Right lobe of liver (tissue), 6 donors: ENCODE measurements at regions not wholly inside any gene's neighbourhood (a gene's known extent, or its start where the extent isn't known, plus 50 kb on each side); places are given as distances from the start of the nearest gene placed in this dataset.
"Not testable (repeated sequence)": the region's sequence is repeated elsewhere in the genome, so short reads cannot be mapped to it uniquely, and the experiment has no call there.

ENCODE experiments used
- ATAC-seq, 4 donors: fragments of 200-7000 bp; cut with Tn5 transposase; one replicate each; pipeline ENCODE4 v1.9.1; 2020; ENCODE audit warnings: mild to moderate bottlenecking in 4 of 4, moderate library complexity in 4 of 4
- DNase-seq, 3 donors: peaks; one replicate each; pipeline ENCODE4 v3.0.0-alpha.2; 2020
- H3K27ac ChIP-seq, 3 donors: fragments of 200-600 bp; one replicate each; pipeline ENCODE4 v1.8.0; 2022
- H3K27me3 ChIP-seq, 2 donors: fragments of 200-600 bp; one replicate each; pipeline ENCODE4 v1.8.0; 2022
- H3K36me3 ChIP-seq, 4 donors: fragments of 200-600 bp; sonication (generic) in 1 of 4; one replicate each; pipeline versions ENCODE4 v1.5.1 to v1.8.0; 2017 to 2022; ENCODE audit warnings: control low read depth in 1 of 4
- H3K4me1 ChIP-seq, 4 donors: fragments of 200-600 bp; sonication (generic) in 1 of 4; one replicate each; pipeline versions ENCODE4 v1.5.1 to v1.8.0; 2017 to 2022; ENCODE audit warnings: control low read depth in 1 of 4
- H3K4me3 ChIP-seq, 3 donors: fragments of 200-600 bp; one replicate each; pipeline ENCODE4 v1.8.0; 2022
- H3K9me3 ChIP-seq, 4 donors: fragments of 200-600 bp; sonication (generic) in 1 of 4; one replicate each; pipeline versions ENCODE4 v1.5.1 to v1.8.0; 2017 to 2022; ENCODE audit warnings: control low read depth in 1 of 4
- POLR2A ChIP-seq: fragments of 450-650 bp; IDR thresholded peaks from one replicate; pipeline ENCODE4 v1.6.1; 2017; ENCODE audit warnings: antibody characterized with exemption, mild to moderate bottlenecking
- WGBS: methylation state at CpG from one replicate; pipeline ENCODE4 v1.1.6; 2018; ENCODE audit warnings: low coverage, low lambda C conversion rate; ENCODE audit not compliant: insufficient coverage; ENCODE audit errors: missing lambda C conversion rate; 5-methylcytosine and 5-hydroxymethylcytosine counted together
- intact Hi-C, 2 donors: fragments of 100-400 bp; cut with DNase I; formaldehyde crosslinking; loops; one replicate each; pipeline versions ENCODE4 v1.11.2 to v1.14.1; 2022
- TF ChIP-seq, protein P1 (sequence below), 4 donors: fragments of 200-600 bp in 3 of 4; fragments of 450-650 bp in 1 of 4; IDR thresholded peaks; one replicate each; pipeline versions ENCODE4 v1.5.1 to v1.8.0; 2016 to 2022; ENCODE audit warnings: antibody characterized with exemption in 4 of 4, mild to moderate bottlenecking in 2 of 4
- donor health status: DM: no; HTN: yes; CAD: no.
- donor health status: DM: no; HTN: no; CAD: no.
- donor health status: DM: no; HTN: no; CAD: no.
- donor health status: DM: no; HTN: yes; CAD: no.
- donor health status: DM: no; HTN: yes; CAD: no.

DNA sequence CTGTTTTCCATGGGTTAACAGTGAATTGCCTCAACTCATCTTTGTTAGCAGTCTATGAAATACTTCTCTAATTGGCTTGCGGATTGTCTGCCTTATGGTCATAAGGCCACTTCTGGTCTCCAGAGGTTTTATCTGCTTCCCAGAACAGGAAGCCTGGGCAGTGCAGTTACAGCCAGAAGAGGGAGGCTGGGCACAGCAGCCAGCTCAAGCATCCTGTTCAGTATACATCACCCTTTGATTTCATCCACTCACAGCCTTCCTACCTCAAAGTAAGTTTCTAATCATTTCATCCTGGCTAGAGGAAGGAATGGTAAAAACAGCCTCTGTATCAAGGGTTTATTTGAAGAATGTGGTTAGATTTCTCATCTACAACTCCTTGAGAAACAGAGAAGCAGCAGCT lies 311.5 kb upstream of the DEPDC1 start:
- H3K4me1 ChIP-seq: no peaks in the 10 kb centered on the region
- intact Hi-C loops: no loop called here
- TF ChIP-seq, protein P1, sequence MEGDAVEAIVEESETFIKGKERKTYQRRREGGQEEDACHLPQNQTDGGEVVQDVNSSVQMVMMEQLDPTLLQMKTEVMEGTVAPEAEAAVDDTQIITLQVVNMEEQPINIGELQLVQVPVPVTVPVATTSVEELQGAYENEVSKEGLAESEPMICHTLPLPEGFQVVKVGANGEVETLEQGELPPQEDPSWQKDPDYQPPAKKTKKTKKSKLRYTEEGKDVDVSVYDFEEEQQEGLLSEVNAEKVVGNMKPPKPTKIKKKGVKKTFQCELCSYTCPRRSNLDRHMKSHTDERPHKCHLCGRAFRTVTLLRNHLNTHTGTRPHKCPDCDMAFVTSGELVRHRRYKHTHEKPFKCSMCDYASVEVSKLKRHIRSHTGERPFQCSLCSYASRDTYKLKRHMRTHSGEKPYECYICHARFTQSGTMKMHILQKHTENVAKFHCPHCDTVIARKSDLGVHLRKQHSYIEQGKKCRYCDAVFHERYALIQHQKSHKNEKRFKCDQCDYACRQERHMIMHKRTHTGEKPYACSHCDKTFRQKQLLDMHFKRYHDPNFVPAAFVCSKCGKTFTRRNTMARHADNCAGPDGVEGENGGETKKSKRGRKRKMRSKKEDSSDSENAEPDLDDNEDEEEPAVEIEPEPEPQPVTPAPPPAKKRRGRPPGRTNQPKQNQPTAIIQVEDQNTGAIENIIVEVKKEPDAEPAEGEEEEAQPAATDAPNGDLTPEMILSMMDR (IDR thresholded peaks at IDR 0.05): no peak
- no peak for TF ChIP-seq POLR2A
- DNase-seq: no peak
- WGBS: 60% methylated on average over 1 of the region's 1 CpG
- H3K27me3 ChIP-seq: no peaks in the 10 kb centered on the region
- no peak for ATAC-seq
- H3K4me3 ChIP-seq: no peak overlapping the region
- H3K27ac ChIP-seq: no peak overlapping the region
- no peaks in the 10 kb centered on the region for H3K36me3 ChIP-seq
- no peaks in the 10 kb centered on the region for H3K9me3 ChIP-seq

DNA sequence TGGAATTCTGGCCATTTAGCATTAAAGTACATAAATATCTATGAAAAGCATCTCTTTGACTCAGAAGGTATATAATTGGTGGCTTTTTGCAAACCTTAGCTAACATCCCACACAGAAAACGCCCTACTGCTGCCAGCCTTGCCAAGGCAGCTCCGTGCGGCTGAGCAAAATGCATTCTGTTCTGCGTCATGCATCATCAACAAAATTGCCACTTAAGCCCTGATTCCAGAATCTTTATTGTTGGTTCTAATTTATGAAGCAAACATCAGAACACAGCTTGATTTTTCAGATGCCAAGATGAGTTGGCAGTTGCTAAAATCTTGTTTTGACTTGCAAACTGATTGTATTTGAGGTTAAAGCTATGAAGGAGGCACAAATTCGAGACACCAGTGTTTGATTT lies 314.9 kb upstream of the DEPDC1 start:
- ATAC-seq: no peak

DNA sequence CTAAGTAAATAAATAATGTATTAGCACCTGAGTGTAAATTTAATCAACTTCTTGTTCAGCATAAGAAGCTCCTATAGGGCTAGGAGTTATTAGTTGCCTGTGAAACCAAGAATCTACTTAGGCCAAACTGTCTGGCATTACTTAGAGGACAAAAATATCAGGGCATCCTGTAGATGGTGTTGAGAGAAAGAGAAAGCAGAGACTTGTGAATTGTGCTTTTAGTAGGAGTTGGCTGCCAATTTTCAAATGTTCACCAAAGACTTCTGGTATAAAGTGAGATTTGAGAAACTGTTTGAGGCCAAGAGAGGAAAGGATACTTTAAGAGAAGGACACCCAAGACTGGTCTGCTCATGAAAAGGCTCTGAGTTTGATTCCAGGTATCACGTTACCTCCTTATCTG lies 315.5 kb upstream of the DEPDC1 start:
- Histone ChIP-seq H3K27ac (no peak overlapping the region), H3K27me3 (no peaks in the 10 kb centered on the region), H3K4me3 (no peak overlapping the region), H3K36me3 (no peaks in the 10 kb centered on the region), H3K4me1 (no peaks in the 10 kb centered on the region), H3K9me3 (no peaks in the 10 kb centered on the region)
- WGBS: 92% methylated on average over 1 of the region's 1 CpG
- ATAC-seq (no peak), DNase-seq (no peak)
- TF ChIP-seq, protein P1 (IDR thresholded peaks at IDR 0.05): no peak
- TF ChIP-seq POLR2A: no peak
- intact Hi-C loops: no loop called here

More for the DNA sequence above, 314.9 kb upstream of the DEPDC1 start:
- Histone ChIP-seq H3K4me3 (no peak overlapping the region), H3K4me1 (no peaks in the 10 kb centered on the region), H3K9me3 (no peaks in the 10 kb centered on the region), H3K27ac (no peak overlapping the region), H3K27me3 (no peaks in the 10 kb centered on the region), H3K36me3 (no peaks in the 10 kb centered on the region)
- intact Hi-C loops: no loop called here
- WGBS: 83% methylated on average over 5 of the region's 5 CpGs
- TF ChIP-seq POLR2A: no peak
- TF ChIP-seq, protein P1 (IDR thresholded peaks at IDR 0.05): no peak
- no peak for DNase-seq

DNA sequence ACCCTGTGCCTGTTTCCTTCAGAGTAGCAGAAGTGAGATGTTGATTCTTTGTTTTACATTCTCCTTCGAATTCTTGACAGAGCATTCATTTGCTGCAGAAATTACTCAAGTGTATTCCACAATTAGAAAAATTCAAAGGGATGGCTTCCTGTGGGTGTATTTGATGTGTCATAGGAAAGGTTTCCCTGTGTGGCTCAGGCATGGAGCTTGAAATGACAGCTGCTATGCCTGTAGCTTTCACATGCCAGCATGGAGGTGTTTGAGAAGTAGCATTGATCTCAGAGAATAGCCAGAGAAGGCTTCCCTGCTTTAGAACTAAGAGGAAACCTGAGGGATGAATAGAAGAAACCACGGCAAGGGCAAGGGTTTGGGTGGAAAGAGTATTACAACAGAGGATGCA lies 317.2 kb upstream of the DEPDC1 start:
- WGBS: 78% methylated on average over 2 of the region's 2 CpGs
- intact Hi-C loops: no loop called here
- H3K27ac ChIP-seq: no peak overlapping the region
- no peak for ATAC-seq
- no peaks in the 10 kb centered on the region for H3K9me3 ChIP-seq
- no peaks in the 10 kb centered on the region for H3K27me3 ChIP-seq
- TF ChIP-seq, protein P1 (IDR thresholded peaks at IDR 0.05): no peak
- TF ChIP-seq POLR2A: no peak
- no peaks in the 10 kb centered on the region for H3K36me3 ChIP-seq
- no peak overlapping the region for H3K4me3 ChIP-seq
- no peak for DNase-seq
- H3K4me1 ChIP-seq: no peaks in the 10 kb centered on the region

DNA sequence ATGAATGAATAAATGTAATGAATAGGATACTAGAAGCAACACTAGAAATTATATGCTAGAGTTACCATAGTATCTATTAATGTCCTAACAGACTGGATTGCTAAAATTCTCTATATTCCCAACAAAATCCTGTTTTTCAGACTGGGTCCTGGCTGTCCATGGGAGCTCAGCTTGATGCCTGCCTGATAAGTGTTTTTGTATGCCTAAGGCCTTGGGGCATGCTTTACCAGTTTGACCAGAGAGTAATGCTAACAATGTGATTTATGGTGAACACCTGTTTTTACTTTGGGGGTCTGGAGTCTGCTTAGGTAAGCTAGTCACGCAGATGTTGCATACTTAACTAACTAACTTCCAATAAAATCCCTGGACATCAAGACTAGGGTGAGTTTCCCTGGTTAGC lies 318.8 kb upstream of the DEPDC1 start:
- DNase-seq: no peak

DNA sequence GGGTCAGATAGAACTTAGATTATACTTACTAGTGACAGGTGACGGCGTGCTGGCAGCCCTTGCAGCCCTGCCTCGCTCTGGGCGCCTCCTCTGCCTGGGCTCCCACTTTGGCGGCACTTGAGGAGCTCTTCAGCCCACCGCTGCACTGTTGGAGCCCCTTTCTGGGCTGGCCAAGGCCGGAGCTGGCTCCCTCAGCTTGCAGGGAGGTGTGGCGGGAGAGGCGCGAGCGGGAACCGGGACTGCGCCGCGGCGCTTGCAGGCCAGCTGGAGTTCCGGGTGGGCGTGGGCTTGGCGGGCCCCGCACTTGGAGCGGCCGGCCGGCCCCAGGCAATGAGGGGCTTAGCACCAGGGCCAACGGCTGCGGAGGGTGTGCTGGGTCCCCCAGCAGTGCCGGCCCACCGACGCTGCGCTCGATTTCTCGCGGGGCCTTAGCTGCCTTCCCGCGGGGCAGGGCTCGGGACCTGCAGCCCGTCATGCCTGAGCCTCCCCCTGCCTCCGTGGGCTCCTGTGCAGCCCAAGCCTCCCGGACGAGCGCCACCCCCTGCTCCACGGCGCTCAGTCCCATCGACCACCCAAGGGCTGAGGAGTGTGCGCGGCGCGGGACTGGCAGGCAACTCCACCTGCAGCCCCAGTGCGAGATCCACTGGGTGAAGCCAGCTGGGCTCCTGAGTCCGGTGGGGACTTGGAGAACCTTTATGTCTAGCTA lies 320.8 kb upstream of the DEPDC1 start:
- H3K27me3 ChIP-seq, H3K9me3 ChIP-seq, ATAC-seq, intact Hi-C loops, H3K27ac ChIP-seq, DNase-seq, H3K4me3 ChIP-seq, H3K36me3 ChIP-seq, H3K4me1 ChIP-seq: not testable (repeated sequence)
- no CpG with 5 or more reads among the region's 49 CpGs for WGBS

More for the DNA sequence above, 318.8 kb upstream of the DEPDC1 start:
- whole genome bisulfite sequencing: 80% methylated on average over 1 of the region's 1 CpG
- Histone ChIP-seq H3K4me1 (no peaks in the 10 kb centered on the region), H3K4me3 (no peak overlapping the region), H3K27me3 (no peaks in the 10 kb centered on the region), H3K9me3 (no peaks in the 10 kb centered on the region), H3K36me3 (no peaks in the 10 kb centered on the region), H3K27ac (no peak overlapping the region)
- TF ChIP-seq POLR2A: no peak
- TF ChIP-seq, protein P1 (IDR thresholded peaks at IDR 0.05): no peak
- ATAC-seq: no peak
- intact Hi-C loops: no loop called here
